Motor neuron (in vitro differentiated cells): ENCODE measurements at regions not wholly inside any gene's neighbourhood (a gene's known extent, or its start where the extent isn't known, plus 50 kb on each side); places are given as distances from the start of the nearest gene placed in this dataset.

ENCODE experiments used
- ATAC-seq, 8 experiments: fragments of 200-7000 bp; cut with Tn5 transposase; replicated peaks in 6 of 8; 2 replicates each; pipeline ENCODE4 v1.8.0; 2021; ENCODE audit warnings: mild to moderate bottlenecking in 8 of 8, moderate library complexity in 8 of 8
- H3K27ac ChIP-seq, 2 donors: fragments of 250-450 bp; sonication (Bioruptor Pico); 2 replicates each; pipeline ENCODE4 v1.9.0; 2021; ENCODE audit warnings: antibody characterized with exemption in 2 of 2, mild to moderate bottlenecking in 2 of 2, moderate library complexity in 1 of 2
- H3K4me1 ChIP-seq, 2 donors: fragments of 250-450 bp; sonication (Bioruptor Pico); replicated peaks in 1 of 2; 2 replicates each; pipeline ENCODE4 v1.6.1; 2021; ENCODE audit warnings: antibody characterized with exemption in 2 of 2, mild to moderate bottlenecking in 2 of 2, moderate library complexity in 1 of 2
- H3K4me3 ChIP-seq, 5 donors: fragments of 250-450 bp; sonication (Bioruptor Pico); 2 replicates each; pipeline ENCODE4 v1.9.0; 2021; ENCODE audit warnings: antibody characterized with exemption in 5 of 5, mild to moderate bottlenecking in 5 of 5, moderate library complexity in 4 of 5
- WGBS, 10 experiments: fragments of 450-650 bp; shearing (Covaris generic); methylation state at CpG; one replicate each; pipeline ENCODE4 v1.0.0; 2022; 5-methylcytosine and 5-hydroxymethylcytosine counted together
- in situ Hi-C, 9 experiments: fragments of 400-800 bp; cut with MboI; loops; one replicate each; pipeline ENCODE4 v1.15.0; 2021; ENCODE audit warnings: low sequenced_read_pairs in 9 of 9, low pct_unique_long_range_greater_than_20kb in 2 of 9; ENCODE audit not compliant: unreplicated experiment in 9 of 9

GRCh38 chr5:144774197-144774596 is 603.5 kb downstream of the KCTD16 start:
- WGBS, 10 experiments = 0 to 100% (median 59%) methylated on average over 1 of the region's 1 CpG; no CpG with 5 or more reads in 2 of the 10 experiments
- H3K27ac ChIP-seq = no peak overlapping the region
- H3K4me1 ChIP-seq = peaks cover 0 to under 1% of the 10 kb centered on the region in 2 donors
- no peak overlapping the region for H3K4me3 ChIP-seq
- ATAC-seq = no peak
- in situ Hi-C loops = no loop called here

GRCh38 chr5:144773628-144774027 is 603.0 kb downstream of the KCTD16 start:
- in situ Hi-C loops = no loop called here

GRCh38 chr5:144771802-144772201 is 601.1 kb downstream of the KCTD16 start:
- Histone ChIP-seq H3K4me1 (no peaks in the 10 kb centered on the region), H3K4me3 (no peak overlapping the region), H3K27ac (no peak overlapping the region)
- 0 to 100% (median 83%) methylated on average over 1 to 2 of the region's 2 CpGs; no CpG with 5 or more reads in 1 of the 10 experiments for WGBS, 10 experiments
- peak in 2 of 8 experiments; percentile 73 to 82 for ATAC-seq
- in situ Hi-C loops = no loop called here

More at GRCh38 chr5:144773628-144774027, 603.0 kb downstream of the KCTD16 start:
- WGBS, 10 experiments = 34 to 93% (median 57%) methylated on average over 1 to 4 of the region's 4 CpGs
- Histone ChIP-seq H3K4me3 (no peak overlapping the region), H3K4me1 (no peaks in the 10 kb centered on the region), H3K27ac (no peak overlapping the region)
- ATAC-seq = no peak

- 0 to 25% (median 0%) methylated on average over 1 of the region's 1 CpG; no CpG with 5 or more reads in 5 of the 10 experiments for WGBS, 10 experiments
- in situ Hi-C loops = no loop called here
- no peak overlapping the region for H3K4me3 ChIP-seq
- H3K27ac ChIP-seq = no peak overlapping the region
- no peaks in the 10 kb centered on the region for H3K4me1 ChIP-seq
- peak in 2 of 8 experiments; percentile 29 to 80 for ATAC-seq
Observed at GRCh38 chr5:144742361-144742760, 571.7 kb downstream of the KCTD16 start.

- 0 to 86% (median 40%) methylated on average over 1 of the region's 1 CpG; no CpG with 5 or more reads in 6 of the 10 experiments for WGBS, 10 experiments
- no peak overlapping the region for H3K4me3 ChIP-seq
- in situ Hi-C loops = no loop called here
- H3K27ac ChIP-seq = no peak overlapping the region
- ATAC-seq = peak in 1 of 8 experiments; percentile 57
- no peaks in the 10 kb centered on the region for H3K4me1 ChIP-seq
Observed at GRCh38 chr5:144731786-144732185, 561.1 kb downstream of the KCTD16 start.

GRCh38 chr5:144712090-144712489 is 541.4 kb downstream of the KCTD16 start:
- in situ Hi-C loops = no loop called here
- H3K4me3 ChIP-seq = no peak overlapping the region
- H3K4me1 ChIP-seq = peaks cover 6 to 11% of the 10 kb centered on the region in 2 donors
- WGBS, 10 experiments = 5 to 86% (median 25%) methylated on average over 1 to 3 of the region's 3 CpGs; no CpG with 5 or more reads in 2 of the 10 experiments
- ATAC-seq = no peak
- no peak overlapping the region for H3K27ac ChIP-seq

GRCh38 chr5:144711172-144711571 is 540.5 kb downstream of the KCTD16 start:
- Histone ChIP-seq H3K4me3 (no peak overlapping the region), H3K4me1 (peaks cover 6 to 11% of the 10 kb centered on the region in 2 donors), H3K27ac (no peak overlapping the region)
- 0 to 100% (median 82%) methylated on average over 1 to 2 of the region's 2 CpGs; no CpG with 5 or more reads in 5 of the 10 experiments for WGBS, 10 experiments
- in situ Hi-C loops = no loop called here
- peak in 1 of 8 experiments; percentile 19 for ATAC-seq

- 9 to 100% (median 60%) methylated on average over 1 to 2 of the region's 2 CpGs; no CpG with 5 or more reads in 2 of the 10 experiments for WGBS, 10 experiments
- no peak overlapping the region for H3K4me3 ChIP-seq
- no peak overlapping the region for H3K27ac ChIP-seq
- peaks cover 6 to 11% of the 10 kb centered on the region in 2 donors for H3K4me1 ChIP-seq
- ATAC-seq = no peak
- in situ Hi-C loops = no loop called here
Observed at GRCh38 chr5:144710637-144711036, 540.0 kb downstream of the KCTD16 start.

- in situ Hi-C loops = no loop called here
- H3K27ac ChIP-seq = no peak overlapping the region
- ATAC-seq = no peak
- WGBS, 10 experiments = 0 to 67% (median 25%) methylated on average over 1 of the region's 1 CpG
- H3K4me1 ChIP-seq = no peaks in the 10 kb centered on the region
- no peak overlapping the region for H3K4me3 ChIP-seq
Observed at GRCh38 chr5:144703776-144704175, 533.1 kb downstream of the KCTD16 start.

GRCh38 chr5:144698484-144698883 is 527.8 kb downstream of the KCTD16 start:
- ATAC-seq = no peak
- no peaks in the 10 kb centered on the region for H3K4me1 ChIP-seq
- no peak overlapping the region for H3K27ac ChIP-seq
- 21 to 100% (median 67%) methylated on average over 1 to 2 of the region's 2 CpGs; no CpG with 5 or more reads in 2 of the 10 experiments for WGBS, 10 experiments
- in situ Hi-C loops = no loop called here
- no peak overlapping the region for H3K4me3 ChIP-seq

GRCh38 chr5:144697847-144698262 is 527.2 kb downstream of the KCTD16 start:
- peak in 3 of 8 experiments; percentile 52 to 78 (median 54) for ATAC-seq
- Histone ChIP-seq H3K4me1 (no peaks in the 10 kb centered on the region), H3K4me3 (no peak overlapping the region), H3K27ac (no peak overlapping the region)
- in situ Hi-C loops = no loop called here
- WGBS, 10 experiments = 14 to 100% (median 100%) methylated on average over 1 of the region's 1 CpG; no CpG with 5 or more reads in 5 of the 10 experiments

GRCh38 chr5:144691936-144692335 is 521.3 kb downstream of the KCTD16 start:
- no peak overlapping the region for H3K27ac ChIP-seq
- ATAC-seq = no peak
- in situ Hi-C loops = no loop called here
- 0 to 100% (median 84%) methylated on average over 2 to 3 of the region's 3 CpGs for WGBS, 10 experiments
- no peak overlapping the region for H3K4me3 ChIP-seq
- no peaks in the 10 kb centered on the region for H3K4me1 ChIP-seq

- no peak overlapping the region for H3K4me3 ChIP-seq
Observed at GRCh38 chr5:144684899-144685298, 514.2 kb downstream of the KCTD16 start.

GRCh38 chr5:144680711-144681110 is 510.0 kb downstream of the KCTD16 start:
- 0 to 100% (median 47%) methylated on average over 1 of the region's 1 CpG; no CpG with 5 or more reads in 2 of the 10 experiments for WGBS, 10 experiments
- ATAC-seq = no peak

More at GRCh38 chr5:144684899-144685298, 514.2 kb downstream of the KCTD16 start:
- Histone ChIP-seq H3K27ac (no peak overlapping the region), H3K4me1 (no peaks in the 10 kb centered on the region)
- in situ Hi-C loops = no loop called here
- WGBS, 10 experiments = 20 to 83% (median 75%) methylated on average over 1 of the region's 1 CpG; no CpG with 5 or more reads in 7 of the 10 experiments
- no peak for ATAC-seq

More at GRCh38 chr5:144680711-144681110, 510.0 kb downstream of the KCTD16 start:
- Histone ChIP-seq H3K27ac (no peak overlapping the region), H3K4me1 (no peaks in the 10 kb centered on the region), H3K4me3 (no peak overlapping the region)
- in situ Hi-C loops = no loop called here
